Large intestine (tissue), 3 donors: ENCODE measurements at regions not wholly inside any gene's neighbourhood (a gene's known extent, or its start where the extent isn't known, plus 50 kb on each side); places are given as distances from the start of the nearest gene placed in this dataset.

Experiments used
- DNase-seq, 2 donors: peaks; one replicate each; pipeline versions ENCODE4 v3.0.0 to v3.0.0-alpha.2; 2013
- H3K27ac ChIP-seq: one replicate; pipeline ENCODE4 v1.5.1; 2013; ENCODE audit warnings: low read length
- H3K27me3 ChIP-seq: 2 replicates; pipeline ENCODE4 v1.6.1; 2013; ENCODE audit warnings: low read length; ENCODE audit not compliant: control insufficient read depth, insufficient read depth
- H3K36me3 ChIP-seq: 2 replicates; pipeline ENCODE4 v1.6.1; 2013; ENCODE audit warnings: low read length; ENCODE audit not compliant: control insufficient read depth, insufficient read depth
- H3K4me1 ChIP-seq: one replicate; pipeline ENCODE4 v1.6.1; 2013; ENCODE audit warnings: low read length; ENCODE audit not compliant: control insufficient read depth, insufficient read depth
- H3K4me3 ChIP-seq: one replicate; pipeline ENCODE4 v1.5.1; 2013; ENCODE audit warnings: low read length
- H3K9me3 ChIP-seq: one replicate; pipeline ENCODE4 v1.6.1; 2013; ENCODE audit warnings: mild to moderate bottlenecking, low read depth, low read length, moderate library complexity; ENCODE audit not compliant: control insufficient read depth
- WGBS: methylation state at CpG from one replicate; pipeline ENCODE4 v1.1.5; 2013; ENCODE audit warnings: low lambda C conversion rate; ENCODE audit not compliant: insufficient coverage; 5-methylcytosine and 5-hydroxymethylcytosine counted together

- no peak overlapping the region for H3K4me3 ChIP-seq
- DNase-seq = no peak
- H3K27me3 ChIP-seq = no peaks in the 10 kb centered on the region
- no peaks in the 10 kb centered on the region for H3K36me3 ChIP-seq
- H3K4me1 ChIP-seq = no peaks in the 10 kb centered on the region
- no peaks in the 10 kb centered on the region for H3K9me3 ChIP-seq
- no peak overlapping the region for H3K27ac ChIP-seq
Observed at GRCh38 chr18:60746919-60747318, 374.3 kb upstream of the MC4R start.

GRCh38 chr18:60753753-60754152 is 381.2 kb upstream of the MC4R start:
- 65% methylated on average over 2 of the region's 3 CpGs for WGBS
- Histone ChIP-seq H3K27me3 (no peaks in the 10 kb centered on the region), H3K27ac (no peak overlapping the region), H3K9me3 (no peaks in the 10 kb centered on the region), H3K4me3 (no peak overlapping the region), H3K36me3 (no peaks in the 10 kb centered on the region), H3K4me1 (no peaks in the 10 kb centered on the region)
- no peak for DNase-seq

GRCh38 chr18:60754413-60755009 is 381.9 kb upstream of the MC4R start:
- H3K4me3 ChIP-seq = no peak overlapping the region
- H3K9me3 ChIP-seq = no peaks in the 10 kb centered on the region
- WGBS = 100% methylated on average over 1 of the region's 4 CpGs
- H3K27ac ChIP-seq = no peak overlapping the region
- DNase-seq = no peak
- no peaks in the 10 kb centered on the region for H3K27me3 ChIP-seq
- no peaks in the 10 kb centered on the region for H3K4me1 ChIP-seq
- H3K36me3 ChIP-seq = no peaks in the 10 kb centered on the region

- DNase-seq = no peak
Observed at GRCh38 chr18:60755134-60755533, 382.6 kb upstream of the MC4R start.

GRCh38 chr18:60775978-60776377 is 403.4 kb upstream of the MC4R start:
- H3K27ac ChIP-seq = no peak overlapping the region
- no peaks in the 10 kb centered on the region for H3K9me3 ChIP-seq
- no CpG with 5 or more reads among the region's 1 CpG for WGBS
- H3K27me3 ChIP-seq = no peaks in the 10 kb centered on the region
- no peaks in the 10 kb centered on the region for H3K4me1 ChIP-seq
- H3K36me3 ChIP-seq = no peaks in the 10 kb centered on the region
- no peak overlapping the region for H3K4me3 ChIP-seq
- DNase-seq = no peak

More at GRCh38 chr18:60755134-60755533, 382.6 kb upstream of the MC4R start:
- Histone ChIP-seq H3K4me1 (no peaks in the 10 kb centered on the region), H3K27ac (no peak overlapping the region), H3K36me3 (no peaks in the 10 kb centered on the region), H3K4me3 (no peak overlapping the region), H3K9me3 (no peaks in the 10 kb centered on the region), H3K27me3 (no peaks in the 10 kb centered on the region)
- WGBS = 71% methylated on average over 3 of the region's 5 CpGs

- no peak overlapping the region for H3K27ac ChIP-seq
- no peaks in the 10 kb centered on the region for H3K4me1 ChIP-seq
- no peak overlapping the region for H3K4me3 ChIP-seq
- H3K27me3 ChIP-seq = no peaks in the 10 kb centered on the region
- no peaks in the 10 kb centered on the region for H3K9me3 ChIP-seq
- no peaks in the 10 kb centered on the region for H3K36me3 ChIP-seq
- DNase-seq = no peak
- no CpG with 5 or more reads among the region's 1 CpG for WGBS
Observed at GRCh38 chr18:60784161-60784560, 411.6 kb upstream of the MC4R start.

- no peak overlapping the region for H3K27ac ChIP-seq
- no peaks in the 10 kb centered on the region for H3K36me3 ChIP-seq
- H3K9me3 ChIP-seq = no peaks in the 10 kb centered on the region
- H3K4me3 ChIP-seq = no peak overlapping the region
- H3K27me3 ChIP-seq = no peaks in the 10 kb centered on the region
- H3K4me1 ChIP-seq = no peaks in the 10 kb centered on the region
- 80% methylated on average over 1 of the region's 5 CpGs for WGBS
- DNase-seq = no peak
Observed at GRCh38 chr18:60794802-60795201, 422.2 kb upstream of the MC4R start.

GRCh38 chr18:60804415-60804814 is 431.8 kb upstream of the MC4R start:
- Histone ChIP-seq H3K9me3 (no peaks in the 10 kb centered on the region), H3K27ac (no peak overlapping the region), H3K4me1 (no peaks in the 10 kb centered on the region), H3K27me3 (no peaks in the 10 kb centered on the region), H3K36me3 (no peaks in the 10 kb centered on the region), H3K4me3 (no peak overlapping the region)
- WGBS = 44% methylated on average over 2 of the region's 3 CpGs
- no peak for DNase-seq

- Histone ChIP-seq H3K4me1 (no peaks in the 10 kb centered on the region), H3K4me3 (no peak overlapping the region), H3K36me3 (no peaks in the 10 kb centered on the region), H3K27ac (no peak overlapping the region), H3K9me3 (no peaks in the 10 kb centered on the region), H3K27me3 (no peaks in the 10 kb centered on the region)
- no peak for DNase-seq
- 100% methylated on average over 1 of the region's 2 CpGs for WGBS
Observed at GRCh38 chr18:60809937-60810336, 437.4 kb upstream of the MC4R start.

GRCh38 chr18:60812921-60813320 is 440.3 kb upstream of the MC4R start:
- H3K4me1 ChIP-seq = no peaks in the 10 kb centered on the region
- WGBS = no CpG with 5 or more reads among the region's 2 CpGs

GRCh38 chr18:60826346-60826745 is 453.8 kb upstream of the MC4R start:
- no peaks in the 10 kb centered on the region for H3K36me3 ChIP-seq
- H3K4me1 ChIP-seq = no peaks in the 10 kb centered on the region
- H3K4me3 ChIP-seq = no peak overlapping the region
- no peak overlapping the region for H3K27ac ChIP-seq
- WGBS = no CpG with 5 or more reads among the region's 2 CpGs
- no peaks in the 10 kb centered on the region for H3K9me3 ChIP-seq
- no peak for DNase-seq
- no peaks in the 10 kb centered on the region for H3K27me3 ChIP-seq

More at GRCh38 chr18:60812921-60813320, 440.3 kb upstream of the MC4R start:
- Histone ChIP-seq H3K27ac (no peak overlapping the region), H3K4me3 (no peak overlapping the region), H3K36me3 (no peaks in the 10 kb centered on the region), H3K9me3 (no peaks in the 10 kb centered on the region), H3K27me3 (no peaks in the 10 kb centered on the region)
- no peak for DNase-seq
